OCI-LY3 (cell line): ENCODE measurements at regions not wholly inside any gene's neighbourhood (a gene's known extent, or its start where the extent isn't known, plus 50 kb on each side); places are given as distances from the start of the nearest gene placed in this dataset.

Experiments
- CTCF ChIP-seq: fragments of 200-600, 300-600 bp; sonication (generic); IDR thresholded peaks from 2 replicates; pipeline ENCODE4 v1.5.1; 2014; ENCODE audit warnings: antibody characterized with exemption, low read length, low read depth
- EZH2phosphoT487 ChIP-seq: fragments of 200-600 bp; shearing (Covaris generic); IDR thresholded peaks from 2 replicates; pipeline ENCODE4 v1.6.1; 2018; ENCODE audit warnings: antibody characterized with exemption, mixed run types, low read depth

GRCh38 chr11:22521226-22521625 lies 104.4 kb downstream of the FANCF start:
- TF ChIP-seq CTCF = no peak
- no peak for TF ChIP-seq EZH2phosphoT487
